Stomach smooth muscle (tissue), 2 donors: ENCODE measurements at regions not wholly inside any gene's neighbourhood (a gene's known extent, or its start where the extent isn't known, plus 50 kb on each side); places are given as distances from the start of the nearest gene placed in this dataset.

Experiments used
- H3K27ac ChIP-seq: one replicate; pipeline ENCODE4 v1.7.0; 2013; ENCODE audit warnings: mild to moderate bottlenecking, low read length, inconsistent platforms
- H3K27me3 ChIP-seq, 2 donors: one replicate each; pipeline ENCODE4 v1.7.0; 2013; ENCODE audit warnings: low read length in 2 of 2; ENCODE audit not compliant: insufficient read depth in 2 of 2, control insufficient read depth in 1 of 2
- H3K36me3 ChIP-seq, 2 donors: one replicate each; pipeline ENCODE4 v1.7.0; 2013; ENCODE audit warnings: low read length in 2 of 2; ENCODE audit not compliant: control insufficient read depth in 2 of 2, insufficient read depth in 2 of 2
- H3K4me1 ChIP-seq: one replicate; pipeline ENCODE4 v1.7.0; 2013; ENCODE audit warnings: low read length; ENCODE audit not compliant: control insufficient read depth, insufficient read depth
- H3K4me3 ChIP-seq, 2 donors: one replicate each; pipeline ENCODE4 v1.7.0; 2013; ENCODE audit warnings: low read length in 2 of 2
- H3K9ac ChIP-seq, 2 donors: one replicate each; pipeline ENCODE4 v1.7.0; 2013; ENCODE audit warnings: low read length in 2 of 2, mild to moderate bottlenecking in 1 of 2
- H3K9me3 ChIP-seq, 2 donors: one replicate each; pipeline ENCODE4 v1.7.0; 2013; ENCODE audit warnings: low read length in 2 of 2; ENCODE audit not compliant: control insufficient read depth in 2 of 2
- donor health status: healthy.
- donor health status: Pancreatic carcinoma.

- no peak overlapping the region for H3K9ac ChIP-seq
- peaks cover 11% of the 10 kb centered on the region for H3K4me1 ChIP-seq
- H3K4me3 ChIP-seq, result no peak overlapping the region
- no peaks in the 10 kb centered on the region for H3K27me3 ChIP-seq
- no peaks in the 10 kb centered on the region for H3K9me3 ChIP-seq
- H3K27ac ChIP-seq, result no peak overlapping the region
- no peaks in the 10 kb centered on the region for H3K36me3 ChIP-seq
These were observed 64.7 kb downstream of the KLF15 start for GRCh38 chr3:126292318-126293070.

- Histone ChIP-seq H3K9ac (no peak overlapping the region), H3K36me3 (no peaks in the 10 kb centered on the region), H3K27ac (no peak overlapping the region), H3K4me3 (no peak overlapping the region), H3K27me3 (no peaks in the 10 kb centered on the region), H3K9me3 (no peaks in the 10 kb centered on the region), H3K4me1 (peaks cover 17% of the 10 kb centered on the region)
These were observed 65.7 kb downstream of the KLF15 start for GRCh38 chr3:126291537-126291936.

- Histone ChIP-seq H3K27ac (no peak overlapping the region), H3K9ac (no peak overlapping the region), H3K9me3 (no peaks in the 10 kb centered on the region), H3K36me3 (no peaks in the 10 kb centered on the region), H3K4me1 (peaks cover 17% of the 10 kb centered on the region), H3K27me3 (no peaks in the 10 kb centered on the region), H3K4me3 (no peak overlapping the region)
These were observed 66.1 kb downstream of the KLF15 start for GRCh38 chr3:126291061-126291460.

- Histone ChIP-seq H3K27me3 (no peaks in the 10 kb centered on the region), H3K27ac (no peak overlapping the region), H3K4me3 (no peak overlapping the region)
These were observed 66.9 kb downstream of the KLF15 start for GRCh38 chr3:126290325-126290724.

GRCh38 chr3:126289096-126289495 is 68.1 kb downstream of the KLF15 start:
- Histone ChIP-seq H3K4me3 (no peak overlapping the region), H3K4me1 (peaks cover 17% of the 10 kb centered on the region), H3K27me3 (no peaks in the 10 kb centered on the region), H3K36me3 (no peaks in the 10 kb centered on the region), H3K27ac (no peak overlapping the region), H3K9ac (no peak overlapping the region), H3K9me3 (no peaks in the 10 kb centered on the region)

More at GRCh38 chr3:126290325-126290724, 66.9 kb downstream of the KLF15 start:
- no peaks in the 10 kb centered on the region for H3K9me3 ChIP-seq
- H3K36me3 ChIP-seq, result no peaks in the 10 kb centered on the region
- H3K9ac ChIP-seq, result no peak overlapping the region
- peaks cover 17% of the 10 kb centered on the region for H3K4me1 ChIP-seq

- Histone ChIP-seq H3K27me3 (no peaks in the 10 kb centered on the region), H3K27ac (peak overlapping the region; percentile 90), H3K9me3 (no peaks in the 10 kb centered on the region), H3K4me3 (peak overlapping the region in 1 of 2 donors; percentile 79), H3K36me3 (no peaks in the 10 kb centered on the region), H3K4me1 (peaks cover 17% of the 10 kb centered on the region), H3K9ac (peak overlapping the region in 1 of 2 donors; percentile 72)
These were observed 68.9 kb downstream of the KLF15 start for GRCh38 chr3:126288314-126288713.

GRCh38 chr3:126287536-126288241 is 69.5 kb downstream of the KLF15 start:
- Histone ChIP-seq H3K9me3 (no peaks in the 10 kb centered on the region), H3K4me3 (peak overlapping the region; percentile 66 to 79), H3K36me3 (no peaks in the 10 kb centered on the region), H3K4me1 (peaks cover 17% of the 10 kb centered on the region), H3K27ac (peak overlapping the region; percentile 90), H3K27me3 (no peaks in the 10 kb centered on the region), H3K9ac (peak overlapping the region; percentile 72 to 90)

- peak overlapping the region; percentile 90 for H3K27ac ChIP-seq
- H3K4me3 ChIP-seq, result peak overlapping the region; percentile 66 to 79
- peak overlapping the region; percentile 72 to 90 for H3K9ac ChIP-seq
- H3K9me3 ChIP-seq, result no peaks in the 10 kb centered on the region
- H3K4me1 ChIP-seq, result peaks cover 17% of the 10 kb centered on the region
- no peaks in the 10 kb centered on the region for H3K27me3 ChIP-seq
- no peaks in the 10 kb centered on the region for H3K36me3 ChIP-seq
These were observed 70.1 kb downstream of the KLF15 start for GRCh38 chr3:126287171-126287535.

- Histone ChIP-seq H3K9me3 (no peaks in the 10 kb centered on the region), H3K4me1 (peaks cover 17% of the 10 kb centered on the region), H3K27ac (no peak overlapping the region), H3K9ac (no peak overlapping the region), H3K27me3 (no peaks in the 10 kb centered on the region), H3K4me3 (no peak overlapping the region), H3K36me3 (no peaks in the 10 kb centered on the region)
These were observed 71.8 kb downstream of the KLF15 start for GRCh38 chr3:126285369-126285768.

GRCh38 chr3:126284258-126284904 is 72.8 kb downstream of the KLF15 start:
- Histone ChIP-seq H3K9ac (no peak overlapping the region), H3K9me3 (no peaks in the 10 kb centered on the region), H3K27me3 (no peaks in the 10 kb centered on the region), H3K4me1 (peaks cover 17% of the 10 kb centered on the region), H3K4me3 (no peak overlapping the region), H3K27ac (no peak overlapping the region), H3K36me3 (no peaks in the 10 kb centered on the region)
